ENCODE measurements at regions not wholly inside any gene's neighbourhood (a gene's known extent, or its start where the extent isn't known, plus 50 kb on each side); places are given as distances from the start of the nearest gene placed in this dataset.
"Not testable (repeated sequence)": the region's sequence is repeated elsewhere in the genome, so short reads cannot be mapped to it uniquely, and the experiment has no call there.

DNA sequence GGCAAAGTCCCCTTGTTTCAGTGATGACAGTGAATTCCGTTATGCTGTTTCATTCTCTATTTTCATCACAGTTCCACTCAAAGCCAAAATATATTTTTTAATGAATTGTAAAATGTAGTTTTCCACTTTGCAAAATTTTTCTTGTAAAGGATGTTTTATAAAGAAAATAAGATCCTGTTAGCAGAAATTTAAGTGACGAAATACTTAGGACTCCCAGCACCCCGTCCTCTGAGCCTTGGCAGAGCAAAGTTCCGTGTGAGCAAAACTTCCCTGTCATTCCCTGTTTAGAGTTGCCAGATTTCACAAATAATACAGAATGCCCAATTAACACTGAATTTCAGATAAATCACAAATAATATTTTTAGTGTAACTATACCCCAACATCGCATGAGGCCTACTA is 81.0 kb upstream of the RBPJ start:
- DNase-seq (ENCODE audit: low read depth): no peak

DNA sequence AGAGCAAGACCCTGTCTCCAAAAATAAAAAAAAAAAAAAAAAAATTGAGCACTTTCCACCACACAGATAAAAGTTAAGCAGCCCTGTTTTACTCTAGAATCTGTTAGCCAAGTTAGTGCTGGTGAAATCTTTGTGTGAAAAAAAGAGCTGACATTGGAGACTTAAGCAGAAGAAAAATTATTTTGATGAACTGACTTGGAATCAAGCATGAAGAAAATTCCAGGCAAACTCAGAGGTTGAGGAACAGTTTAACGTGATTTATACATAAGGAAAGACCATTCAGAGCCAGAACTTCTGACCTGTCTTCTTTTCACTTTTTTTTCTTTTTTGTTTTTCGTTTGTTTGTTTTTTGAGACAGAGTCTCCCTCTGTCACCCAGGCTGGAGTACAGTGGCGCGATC is 79.6 kb upstream of the RBPJ start:
- no peak for DNase-seq (ENCODE audit: low read depth)

DNA sequence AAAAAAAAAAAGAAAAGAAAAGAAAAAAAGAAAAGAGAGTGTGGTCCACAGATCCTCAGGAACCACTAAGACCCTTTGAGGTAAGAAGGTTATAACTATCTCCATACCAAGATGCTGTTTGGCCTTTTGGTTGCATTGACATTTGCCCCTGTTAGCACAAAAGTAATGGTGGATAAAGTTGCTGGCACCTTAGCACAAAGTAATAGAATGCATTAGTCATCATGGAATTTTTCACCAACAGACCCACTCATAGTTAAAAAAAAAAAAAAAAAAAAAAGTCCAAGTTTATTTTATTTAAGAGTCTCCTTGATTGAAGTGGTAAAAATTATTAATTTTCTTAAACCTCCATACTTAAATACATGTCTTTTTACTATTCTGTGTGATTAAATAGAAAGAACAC is 78.4 kb upstream of the RBPJ start:
- DNase-seq (ENCODE audit: low read depth): peak; percentile 15

DNA sequence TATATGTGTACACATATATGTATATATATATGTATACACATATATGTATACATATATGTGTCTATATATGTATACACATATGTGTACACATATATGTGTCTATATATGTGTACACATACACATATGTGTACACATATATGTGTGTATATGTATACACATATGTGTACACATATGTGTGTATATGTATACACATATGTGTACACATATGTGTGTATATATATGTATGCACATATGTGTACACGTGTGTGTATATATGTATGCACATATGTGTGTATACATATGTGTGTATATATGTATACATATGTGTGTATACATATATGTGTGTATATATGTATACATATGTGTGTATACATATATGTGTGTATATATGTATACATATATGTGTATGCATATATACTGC is 76.7 kb upstream of the RBPJ start:
- DNase-seq (ENCODE audit: low read depth): not testable (repeated sequence)

DNA sequence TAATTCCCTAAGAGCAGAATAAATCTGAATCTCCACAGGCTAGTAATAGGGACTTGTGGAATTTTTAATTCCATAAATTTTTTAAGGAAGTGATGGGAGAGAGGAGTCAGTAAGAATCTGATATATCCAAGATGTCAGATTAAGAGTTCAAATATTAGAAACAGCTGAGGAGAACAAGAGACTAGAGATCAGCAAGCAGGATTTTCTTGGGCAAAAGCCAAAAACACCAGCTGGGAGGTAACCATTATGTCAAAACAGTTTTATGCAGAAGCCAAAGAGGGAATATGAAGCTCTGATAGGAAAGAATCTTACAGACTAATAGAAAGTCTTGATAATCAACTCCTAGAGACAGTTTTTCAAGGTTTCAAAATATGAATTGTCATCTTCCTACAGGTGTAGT is 72.2 kb upstream of the RBPJ start:
- DNase-seq (ENCODE audit: low read depth): peak; percentile 60

DNA sequence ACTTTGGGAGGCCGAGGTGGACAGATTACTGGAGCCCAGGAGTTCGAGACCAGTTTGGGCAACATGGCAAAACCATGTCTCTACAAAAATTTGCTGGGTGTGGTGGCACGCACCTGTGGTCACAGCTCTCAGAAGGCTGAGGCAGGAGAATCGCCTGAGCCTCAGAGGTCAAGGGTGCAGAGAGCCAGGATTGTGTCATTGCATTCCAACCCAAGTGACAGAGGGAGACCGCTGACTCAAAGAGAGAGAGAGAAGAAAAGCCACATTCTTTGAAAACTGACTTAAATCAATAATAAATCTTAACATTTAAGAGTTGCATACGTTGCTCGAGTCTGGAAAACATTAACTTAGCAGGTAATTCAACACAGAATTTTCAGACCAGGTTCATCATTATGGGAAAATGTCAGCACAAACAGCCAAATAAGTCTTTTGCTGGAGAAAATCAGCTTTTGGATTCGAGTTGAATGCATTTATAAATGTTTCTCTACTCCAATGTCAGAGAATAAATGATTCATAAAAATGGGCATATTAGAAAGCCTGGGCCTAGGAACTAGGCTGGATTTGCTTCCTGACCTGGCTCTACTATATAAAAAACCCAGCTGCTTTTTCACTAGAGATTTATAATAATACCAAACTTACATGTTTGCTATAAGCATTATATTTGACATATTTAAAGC is 68.3 kb upstream of the RBPJ start:
- no peak for DNase-seq (ENCODE audit: low read depth)

DNA sequence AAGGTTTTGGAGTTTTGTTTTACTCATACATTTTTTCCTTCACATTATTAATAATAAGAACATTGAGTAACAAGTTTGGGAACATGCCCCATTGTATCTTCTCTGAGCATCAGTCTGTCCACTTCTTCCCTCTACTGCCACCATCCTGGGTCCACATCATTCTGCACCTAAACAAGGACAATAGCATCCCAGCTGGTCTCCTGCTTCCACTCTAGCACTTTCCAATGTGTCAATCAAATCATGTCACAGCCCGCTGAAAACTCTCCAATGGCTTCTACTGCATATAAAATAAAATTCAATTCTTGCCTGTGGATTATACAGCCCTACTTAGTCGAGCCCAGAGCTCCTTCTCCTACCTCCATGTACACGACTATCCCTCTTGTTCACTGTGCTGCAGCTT is 66.8 kb upstream of the RBPJ start:
- no peak for DNase-seq (ENCODE audit: low read depth)

DNA sequence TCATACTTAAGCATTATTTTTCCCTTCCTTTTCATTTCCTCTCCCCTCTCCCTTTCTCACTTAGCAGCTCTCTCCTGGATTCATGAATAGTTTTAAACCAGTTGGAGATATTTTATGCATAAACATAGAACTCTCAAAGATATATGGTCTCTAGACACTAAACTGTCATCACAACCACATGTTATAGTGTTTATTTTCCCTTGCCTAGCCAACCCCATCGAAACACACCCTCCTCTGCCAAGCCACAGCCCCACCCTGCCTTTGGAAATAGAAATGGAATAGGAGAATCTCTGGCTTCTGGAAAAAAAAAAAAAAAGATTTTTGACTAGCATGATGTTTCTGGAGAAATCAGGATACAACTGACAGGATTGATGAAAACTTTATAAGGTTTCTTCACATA is 64.8 kb upstream of the RBPJ start:
- DNase-seq (ENCODE audit: low read depth): no peak

DNA sequence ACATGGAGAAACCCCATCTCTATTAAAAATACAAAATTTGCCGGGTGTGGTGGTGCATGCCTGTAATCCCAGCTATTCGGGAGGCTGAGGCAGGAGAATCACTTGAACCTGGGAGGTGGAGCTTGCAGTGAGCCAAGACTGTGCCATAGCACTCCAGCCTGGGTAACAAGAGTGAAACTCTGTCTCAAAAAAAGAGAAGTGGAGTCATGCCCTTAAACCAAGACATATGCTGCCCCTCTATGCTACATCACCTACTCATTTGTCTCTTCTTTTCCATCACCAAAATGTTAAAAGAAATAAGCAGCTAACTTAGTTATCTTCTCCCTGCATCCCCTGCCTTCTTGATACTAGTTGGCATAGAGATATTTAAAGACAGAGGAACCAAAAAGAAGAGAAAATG is 63.4 kb upstream of the RBPJ start:
- DNase-seq (ENCODE audit: low read depth): not testable (repeated sequence)

DNA sequence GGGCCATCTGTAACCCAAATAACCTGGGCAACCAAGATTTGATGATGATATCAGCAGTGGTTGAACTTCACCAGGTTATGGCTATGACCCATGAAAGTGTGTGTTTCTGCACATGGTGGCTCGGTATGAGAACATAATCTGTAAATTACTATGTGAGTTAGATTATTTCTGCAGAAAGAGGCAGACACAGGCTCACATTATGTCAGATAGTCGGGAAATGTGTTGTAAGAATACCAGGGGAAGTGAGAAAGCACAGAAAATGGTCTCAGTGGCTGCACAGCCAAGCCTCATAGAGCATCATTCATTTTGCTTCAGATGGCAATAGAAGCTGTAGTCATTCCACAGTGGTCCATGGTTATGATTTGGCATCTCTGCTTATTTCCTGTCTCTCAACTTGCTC is 63.0 kb upstream of the RBPJ start:
- no peak for DNase-seq (ENCODE audit: low read depth)

DNA sequence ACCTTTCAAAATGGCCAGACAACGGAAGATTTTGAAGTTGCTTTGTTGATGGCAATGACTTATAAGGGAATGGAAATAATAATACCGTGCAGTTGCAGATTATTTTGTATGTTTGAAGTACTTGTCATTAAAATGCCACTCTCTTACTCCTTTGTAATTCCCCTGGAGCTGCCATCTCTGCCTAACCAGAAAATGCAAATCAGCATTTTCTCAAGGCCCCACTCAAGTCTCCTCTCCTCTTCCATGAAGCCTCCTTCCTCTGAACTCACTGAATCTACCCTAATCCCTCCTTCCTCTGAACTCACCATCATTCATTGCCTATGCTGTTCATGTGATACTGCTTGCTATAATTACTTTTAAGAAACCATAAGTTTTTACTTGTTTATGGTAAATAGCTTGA is 60.2 kb upstream of the RBPJ start:
- no peak for DNase-seq (ENCODE audit: low read depth)

DNA sequence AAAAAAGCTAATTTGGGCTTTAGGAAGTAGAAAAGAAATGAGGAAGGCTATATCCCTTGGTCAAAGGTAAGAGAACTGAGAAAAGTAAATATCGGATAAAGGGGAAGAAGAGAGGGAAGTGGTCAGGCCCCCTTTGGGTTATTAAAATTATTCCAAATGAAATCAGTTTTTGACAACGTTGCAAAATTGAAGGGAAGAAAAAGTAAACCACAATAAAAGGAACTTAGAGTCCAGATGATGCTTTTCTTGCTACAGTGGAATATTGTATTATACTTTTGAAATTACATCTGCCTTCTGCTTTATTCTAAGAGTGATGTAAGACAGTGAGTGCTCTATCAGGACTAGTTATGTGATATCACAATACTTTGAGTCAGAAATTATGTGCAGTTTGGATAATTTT is 59.4 kb upstream of the RBPJ start:
- no peak for DNase-seq (ENCODE audit: low read depth)

DNA sequence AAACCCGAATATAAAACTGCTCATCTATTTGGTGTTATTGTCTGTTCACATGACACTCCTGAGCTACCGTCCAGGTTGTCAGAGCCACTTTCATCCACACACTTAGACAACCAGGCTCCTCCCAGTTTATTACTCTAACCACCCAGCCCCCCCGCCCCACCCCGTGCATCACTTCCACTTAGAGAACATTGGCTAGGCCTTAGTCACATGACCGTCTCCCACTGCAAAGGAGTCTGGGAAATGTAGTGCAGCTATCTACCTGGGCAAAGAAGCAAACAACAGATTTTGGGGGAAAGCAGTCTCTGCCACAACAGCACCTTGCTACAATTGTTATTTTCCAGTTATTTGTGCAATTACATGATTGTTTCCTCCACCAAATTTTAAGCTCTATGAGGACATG is 57.6 kb upstream of the RBPJ start:
- no peak for DNase-seq (ENCODE audit: low read depth)

DNA sequence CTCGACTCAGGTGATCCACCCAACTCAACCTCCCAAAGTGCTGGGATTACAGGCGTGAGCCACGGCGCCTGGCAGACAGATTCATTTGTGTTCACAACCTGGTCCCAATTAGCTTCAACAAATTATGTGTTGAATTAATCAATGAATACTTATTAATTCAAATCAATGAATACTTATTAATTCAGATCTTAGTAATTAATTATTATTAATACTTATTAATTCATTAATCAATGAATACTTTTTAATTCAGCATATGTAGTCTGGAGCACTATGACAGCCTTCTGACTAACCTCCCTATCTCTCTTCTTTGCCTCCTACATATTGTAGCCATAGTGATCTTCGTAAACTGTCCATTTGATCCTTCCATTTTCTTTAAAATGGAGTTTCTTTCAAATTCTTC is 56.7 kb upstream of the RBPJ start:
- no peak for DNase-seq (ENCODE audit: low read depth)

DNA sequence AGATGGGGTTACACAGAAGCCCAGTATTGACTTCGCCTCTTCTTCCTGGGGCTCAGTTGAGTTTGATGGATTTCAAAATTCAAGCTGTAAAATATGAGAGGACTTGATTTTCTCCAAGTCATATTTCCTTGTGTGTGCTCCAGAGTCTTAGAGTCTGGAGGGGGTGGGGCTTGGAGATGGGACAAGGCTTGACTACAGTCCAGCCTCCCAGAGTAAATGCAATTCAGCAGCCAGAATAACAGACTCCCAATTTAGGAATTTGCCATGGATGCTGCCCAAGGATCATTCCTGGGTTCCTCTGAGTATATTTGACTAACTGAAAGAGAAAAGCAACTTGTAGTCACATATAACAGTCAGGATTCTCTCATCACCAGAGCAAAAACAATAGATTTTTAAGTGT is 53.7 kb upstream of the RBPJ start:
- DNase-seq (ENCODE audit: low read depth): no peak

DNA sequence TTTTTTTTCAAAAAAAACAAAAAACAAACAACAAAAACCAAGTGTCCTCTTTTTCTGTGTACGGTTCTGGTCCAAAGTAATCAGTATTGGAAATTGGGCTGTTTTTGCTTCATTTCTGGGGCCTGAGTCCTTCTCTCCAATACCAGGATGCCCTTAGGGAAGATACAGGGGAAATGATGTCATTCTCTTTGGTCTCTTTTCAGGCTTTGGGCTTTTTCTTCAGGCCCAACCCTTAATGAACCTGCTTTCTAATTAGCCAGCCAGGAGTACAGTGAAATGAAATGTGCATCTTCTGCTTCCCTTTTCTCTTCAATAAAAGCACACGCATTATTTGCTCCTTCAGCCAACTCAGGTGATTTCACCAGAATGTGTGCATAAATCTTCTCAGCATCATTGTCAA is 52.6 kb upstream of the RBPJ start:
- DNase-seq (ENCODE audit: low read depth): no peak

DNA sequence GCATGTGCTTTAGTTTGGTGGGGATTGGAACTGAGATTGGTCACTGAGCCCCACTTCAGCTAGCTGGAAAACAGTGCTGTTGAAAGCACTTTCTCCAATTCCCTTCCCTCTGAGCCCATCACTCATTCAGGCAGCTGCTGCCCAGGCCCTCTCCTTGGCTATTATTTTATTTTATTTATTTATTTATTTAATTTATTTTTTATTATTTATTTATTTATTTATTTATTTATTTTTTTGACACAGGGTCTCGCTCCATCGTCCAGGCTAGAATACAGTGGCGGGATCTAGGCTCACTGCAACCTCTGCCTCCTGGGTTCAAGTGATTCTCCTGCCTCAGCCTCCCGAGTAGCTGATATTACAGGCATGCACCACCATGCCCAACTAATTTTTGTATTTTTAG is 51.8 kb upstream of the RBPJ start:
- no peak for DNase-seq (ENCODE audit: low read depth)
